Dermis blood vessel endothelial cell (primary cell): ENCODE measurements at regions not wholly inside any gene's neighbourhood (a gene's known extent, or its start where the extent isn't known, plus 50 kb on each side); places are given as distances from the start of the nearest gene placed in this dataset.

Experiments
- DNase-seq: peaks from one replicate; pipeline ENCODE4 v3.0.0; 2010

- no peak for DNase-seq
These were observed 296.8 kb downstream of the WDR72 start for GRCh38 chr15:53462651-53463050.

GRCh38 chr15:53461677-53462076 is 297.8 kb downstream of the WDR72 start:
- no peak for DNase-seq

- no peak for DNase-seq
These were observed 300.7 kb downstream of the WDR72 start for GRCh38 chr15:53458736-53459135.

GRCh38 chr15:53457479-53457878 is 302.0 kb downstream of the WDR72 start:
- no peak for DNase-seq

- DNase-seq, result no peak
These were observed 304.4 kb downstream of the WDR72 start for GRCh38 chr15:53454843-53455721.

GRCh38 chr15:53454535-53454842 is 305.0 kb downstream of the WDR72 start:
- no peak for DNase-seq

- DNase-seq, result no peak
These were observed 306.0 kb downstream of the WDR72 start for GRCh38 chr15:53453253-53454105.

- no peak for DNase-seq
These were observed 311.0 kb downstream of the WDR72 start for GRCh38 chr15:53448232-53449015.

GRCh38 chr15:53447742-53448141 is 311.7 kb downstream of the WDR72 start:
- no peak for DNase-seq

GRCh38 chr15:53447053-53447574 is 312.3 kb downstream of the WDR72 start:
- DNase-seq, result no peak

GRCh38 chr15:53446376-53446775 is 313.1 kb downstream of the WDR72 start:
- DNase-seq, result no peak

GRCh38 chr15:53445531-53445930 is 313.9 kb downstream of the WDR72 start:
- no peak for DNase-seq

- no peak for DNase-seq
These were observed 321.2 kb downstream of the WDR72 start for GRCh38 chr15:53437985-53438841.

- no peak for DNase-seq
These were observed 322.1 kb downstream of the WDR72 start for GRCh38 chr15:53437366-53437765.

GRCh38 chr15:53434174-53434678 is 325.2 kb downstream of the WDR72 start:
- no peak for DNase-seq

GRCh38 chr15:53416219-53416940 is 343.1 kb downstream of the WDR72 start:
- DNase-seq, result no peak

GRCh38 chr15:53414167-53414566 is 345.3 kb downstream of the WDR72 start:
- DNase-seq, result no peak

GRCh38 chr15:53412542-53412941 is 346.9 kb downstream of the WDR72 start:
- DNase-seq, result no peak

GRCh38 chr15:53404930-53405493 is 354.5 kb downstream of the WDR72 start:
- no peak for DNase-seq

- DNase-seq, result no peak
These were observed 358.0 kb downstream of the WDR72 start for GRCh38 chr15:53401503-53401902.

GRCh38 chr15:53400986-53401385 is 358.5 kb downstream of the WDR72 start:
- DNase-seq, result no peak
